PC-3 (cell line): ENCODE measurements at regions not wholly inside any gene's neighbourhood (a gene's known extent, or its start where the extent isn't known, plus 50 kb on each side); places are given as distances from the start of the nearest gene placed in this dataset.
A peak's percentile ranks its signal among the peaks of the same experiment; 100 is the strongest.

Source experiments
- ATAC-seq: fragments of 200-7000 bp; cut with Tn5 transposase; 2 replicates; pipeline ENCODE4 v1.9.1; 2020; ENCODE audit warnings: mild to moderate bottlenecking, moderate library complexity
- BruUV-seq: library from RNA; stranded (reverse); fragments of 400-500 nt; replicated peaks from 2 replicates; lab custom pipeline; 2021; lab: Mats Ljungman, UMichigan
- CTCF ChIA-PET: fragments of 300-600 bp; sonication (Branson Sonifier 250); formaldehyde crosslinking; loops from one replicate; lab custom pipeline; 2022; ENCODE audit warnings: antibody characterized with exemption; lab: Charles Lee
- POLR2A ChIA-PET: fragments of 300-600 bp; sonication (Branson Sonifier 250); formaldehyde crosslinking; loops from one replicate; lab custom pipeline; 2022; ENCODE audit warnings: antibody characterized with exemption; ENCODE audit not compliant: unreplicated experiment; lab: Charles Lee
- DNase-seq: peaks from one replicate; pipeline ENCODE4 v3.0.0-alpha.2; 2015
- H2AFZ ChIP-seq: fragments of 300-600 bp; sonication (generic); 2 replicates; pipeline ENCODE4 v1.6.0; 2016; ENCODE audit warnings: antibody characterized with exemption, low read length
- H3F3A ChIP-seq: fragments of 300-600 bp; sonication (generic); one replicate; pipeline ENCODE4 v1.6.0; 2017; ENCODE audit warnings: antibody characterized with exemption, low read length, control low read depth, mild to moderate bottlenecking; ENCODE audit not compliant: unreplicated experiment
- H3K27ac ChIP-seq: fragments of 300-600 bp; sonication (generic); 2 replicates; pipeline ENCODE4 v1.5.1; 2016; ENCODE audit warnings: mild to moderate bottlenecking, low read length
- H3K27me3 ChIP-seq: fragments of 300-600 bp; sonication (generic); 2 replicates; pipeline ENCODE4 v1.6.1; 2016; ENCODE audit warnings: low read length, mixed read lengths
- H3K36me3 ChIP-seq: fragments of 300-600 bp; sonication (generic); 2 replicates; pipeline ENCODE4 v1.6.1; 2016; ENCODE audit warnings: low read depth, mixed run types, low read length, mixed read lengths
- H3K4me1 ChIP-seq: fragments of 300-600 bp; sonication (generic); 2 replicates; pipeline ENCODE4 v1.5.1; 2016; ENCODE audit warnings: low read length; ENCODE audit not compliant: insufficient read depth
- H3K4me2 ChIP-seq: fragments of 300-600 bp; sonication (generic); 2 replicates; pipeline ENCODE4 v1.6.0; 2016; ENCODE audit warnings: low read length
- H3K4me3 ChIP-seq: fragments of 300-600 bp; sonication (generic); 2 replicates; pipeline ENCODE4 v1.5.1; 2016; ENCODE audit warnings: mild to moderate bottlenecking, low read length, mixed read lengths
- H3K79me2 ChIP-seq: fragments of 300-600 bp; sonication (generic); 2 replicates; pipeline ENCODE4 v1.6.1; 2017; ENCODE audit warnings: low read length, mixed read lengths
- H3K9ac ChIP-seq: fragments of 300-600 bp; sonication (generic); 2 replicates; pipeline ENCODE4 v1.6.0; 2016; ENCODE audit warnings: mild to moderate bottlenecking, low read length
- H3K9me2 ChIP-seq: fragments of 300-600 bp; sonication (generic); replicated peaks from 2 replicates; pipeline ENCODE4 v1.6.1; 2016; ENCODE audit warnings: mixed run types, low read length, mixed read lengths
- H3K9me3 ChIP-seq: fragments of 300-600 bp; sonication (generic); 2 replicates; pipeline ENCODE4 v1.6.1; 2016; ENCODE audit warnings: low read length, mixed read lengths
- H4K20me1 ChIP-seq: fragments of 300-600 bp; sonication (generic); 2 replicates; pipeline ENCODE4 v1.6.1; 2016; ENCODE audit warnings: low read length, mixed read lengths
- EZH2 ChIP-seq: fragments of 300-600 bp; sonication (generic); IDR thresholded peaks from one replicate; pipeline ENCODE4 v1.6.1; 2017; ENCODE audit warnings: antibody characterized with exemption, mild to moderate bottlenecking, low read length; ENCODE audit not compliant: unreplicated experiment
- EZH2phosphoT487 ChIP-seq: fragments of 300-600 bp; sonication (generic); IDR thresholded peaks from 2 replicates; pipeline ENCODE4 v1.6.1; 2018; ENCODE audit warnings: mild to moderate bottlenecking, antibody characterized with exemption, low read length, borderline replicate concordance
- intact Hi-C: fragments of 100-400 bp; cut with micrococcal nuclease; formaldehyde crosslinking; loops from 2 replicates; pipeline ENCODE4 v1.9.0; 2023
- TF ChIP-seq, protein P1 (sequence below): fragments of 300-600 bp; sonication (generic); conservative IDR thresholded peaks from 2 replicates; pipeline ENCODE4 v1.5.1; 2017; ENCODE audit warnings: antibody characterized with exemption, low read depth, mild to moderate bottlenecking, low read length

DNA sequence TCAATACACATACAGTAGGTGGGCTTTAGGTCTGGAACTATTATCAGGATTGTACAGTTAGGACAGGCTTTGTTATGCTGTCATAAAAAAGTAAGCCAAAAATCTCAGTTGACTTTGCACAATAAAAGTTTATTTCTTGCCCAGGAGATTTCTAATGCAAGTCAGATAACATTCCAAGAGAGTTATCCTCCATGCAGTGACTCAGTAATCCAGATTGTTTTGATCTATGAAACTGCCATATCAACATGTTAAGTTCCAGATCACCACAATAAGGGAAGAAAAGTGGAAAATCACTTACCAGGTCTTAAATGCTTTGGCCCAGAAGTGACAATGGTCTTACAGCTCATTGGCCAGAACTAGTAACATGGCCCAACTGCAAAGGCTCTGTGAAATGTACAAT is 636.2 kb upstream of the KLF12 start:
- Histone ChIP-seq H3K27ac (peak overlapping the region; percentile 66), H3K36me3 (no peaks in the 10 kb centered on the region), H3K9me3 (no peaks in the 10 kb centered on the region), H4K20me1 (no peaks in the 10 kb centered on the region), H3K4me3 (no peak overlapping the region), H3K9ac (0 out of 2 replicates have a peak overlapping the region, but pooled peaks have one; percentile 8), H3F3A (no peaks in the 10 kb centered on the region), H3K79me2 (no peaks in the 10 kb centered on the region), H3K4me2 (no peak overlapping the region), H2AFZ (no peak overlapping the region), H3K4me1 (peaks cover 34% of the 10 kb centered on the region), H3K9me2 (no peaks in the 10 kb centered on the region), H3K27me3 (no peaks in the 10 kb centered on the region)
- ATAC-seq (peak; percentile 55), DNase-seq (peak; percentile 78)
- ChIA-PET POLR2A (no interaction called here), CTCF (no interaction called here)
- intact Hi-C loops, result loop anchor here (5.0 kb wide), 3 partner anchors 102 to 447 kb away; no protein-coding TSS in a partner anchor
- BruUV-seq, result no TSS peak
- TF ChIP-seq EZH2phosphoT487 (no peak), EZH2 (no peak)
- TF ChIP-seq, protein P1, sequence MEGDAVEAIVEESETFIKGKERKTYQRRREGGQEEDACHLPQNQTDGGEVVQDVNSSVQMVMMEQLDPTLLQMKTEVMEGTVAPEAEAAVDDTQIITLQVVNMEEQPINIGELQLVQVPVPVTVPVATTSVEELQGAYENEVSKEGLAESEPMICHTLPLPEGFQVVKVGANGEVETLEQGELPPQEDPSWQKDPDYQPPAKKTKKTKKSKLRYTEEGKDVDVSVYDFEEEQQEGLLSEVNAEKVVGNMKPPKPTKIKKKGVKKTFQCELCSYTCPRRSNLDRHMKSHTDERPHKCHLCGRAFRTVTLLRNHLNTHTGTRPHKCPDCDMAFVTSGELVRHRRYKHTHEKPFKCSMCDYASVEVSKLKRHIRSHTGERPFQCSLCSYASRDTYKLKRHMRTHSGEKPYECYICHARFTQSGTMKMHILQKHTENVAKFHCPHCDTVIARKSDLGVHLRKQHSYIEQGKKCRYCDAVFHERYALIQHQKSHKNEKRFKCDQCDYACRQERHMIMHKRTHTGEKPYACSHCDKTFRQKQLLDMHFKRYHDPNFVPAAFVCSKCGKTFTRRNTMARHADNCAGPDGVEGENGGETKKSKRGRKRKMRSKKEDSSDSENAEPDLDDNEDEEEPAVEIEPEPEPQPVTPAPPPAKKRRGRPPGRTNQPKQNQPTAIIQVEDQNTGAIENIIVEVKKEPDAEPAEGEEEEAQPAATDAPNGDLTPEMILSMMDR, result no peak

GRCh38 chr13:74769333-74769732 is 635.1 kb upstream of the KLF12 start:
- no peak overlapping the region for H3K27ac ChIP-seq
- ATAC-seq, result no peak

GRCh38 chr13:74768521-74769085 is 634.4 kb upstream of the KLF12 start:
- TF ChIP-seq, protein P1, result no peak
- TF ChIP-seq EZH2 (no peak), EZH2phosphoT487 (no peak)

More at GRCh38 chr13:74769333-74769732, 635.1 kb upstream of the KLF12 start:
- Histone ChIP-seq H2AFZ (no peak overlapping the region), H3K79me2 (no peaks in the 10 kb centered on the region), H3K9ac (no peak overlapping the region), H3K4me3 (no peak overlapping the region), H3K9me2 (no peaks in the 10 kb centered on the region), H4K20me1 (no peaks in the 10 kb centered on the region), H3K9me3 (no peaks in the 10 kb centered on the region), H3K36me3 (no peaks in the 10 kb centered on the region), H3F3A (no peaks in the 10 kb centered on the region), H3K4me1 (peaks cover 34% of the 10 kb centered on the region), H3K27me3 (no peaks in the 10 kb centered on the region), H3K4me2 (no peak overlapping the region)
- BruUV-seq, result no TSS peak
- CTCF ChIA-PET, result no interaction called here
- intact Hi-C loops, result no loop called here
- DNase-seq, result no peak
- no peak for TF ChIP-seq EZH2
- TF ChIP-seq, protein P1, result no peak
- TF ChIP-seq EZH2phosphoT487, result no peak
- POLR2A ChIA-PET, result no interaction called here

More at GRCh38 chr13:74768521-74769085, 634.4 kb upstream of the KLF12 start:
- Histone ChIP-seq H3K27ac (no peak overlapping the region), H3K4me1 (peaks cover 34% of the 10 kb centered on the region), H3K4me3 (no peak overlapping the region), H3K27me3 (no peaks in the 10 kb centered on the region), H3K79me2 (no peaks in the 10 kb centered on the region), H3K9ac (no peak overlapping the region), H3K36me3 (no peaks in the 10 kb centered on the region), H3K9me3 (no peaks in the 10 kb centered on the region), H4K20me1 (no peaks in the 10 kb centered on the region), H3K4me2 (no peak overlapping the region), H3F3A (no peaks in the 10 kb centered on the region), H3K9me2 (no peaks in the 10 kb centered on the region), H2AFZ (no peak overlapping the region)
- intact Hi-C loops, result no loop called here
- DNase-seq (no peak), ATAC-seq (no peak)
- BruUV-seq, result no TSS peak
- POLR2A ChIA-PET, result no interaction called here
- CTCF ChIA-PET, result no interaction called here
